T-helper 2 cell treated with Interferon-gamma antibody and Interleukin-4, amounts not matched to agents 100 ng/mL and 5 ng/mL, for 36 hours (primary cell): ENCODE measurements at regions not wholly inside any gene's neighbourhood (a gene's known extent, or its start where the extent isn't known, plus 50 kb on each side); places are given as distances from the start of the nearest gene placed in this dataset.
"Not testable (repeated sequence)": the region's sequence is repeated elsewhere in the genome, so short reads cannot be mapped to it uniquely, and the experiment has no call there.

Source experiments
- intact Hi-C: fragments of 100-400 bp; cut with micrococcal nuclease; formaldehyde crosslinking; loops from one replicate; pipeline ENCODE4 v1.15.1; 2023

DNA sequence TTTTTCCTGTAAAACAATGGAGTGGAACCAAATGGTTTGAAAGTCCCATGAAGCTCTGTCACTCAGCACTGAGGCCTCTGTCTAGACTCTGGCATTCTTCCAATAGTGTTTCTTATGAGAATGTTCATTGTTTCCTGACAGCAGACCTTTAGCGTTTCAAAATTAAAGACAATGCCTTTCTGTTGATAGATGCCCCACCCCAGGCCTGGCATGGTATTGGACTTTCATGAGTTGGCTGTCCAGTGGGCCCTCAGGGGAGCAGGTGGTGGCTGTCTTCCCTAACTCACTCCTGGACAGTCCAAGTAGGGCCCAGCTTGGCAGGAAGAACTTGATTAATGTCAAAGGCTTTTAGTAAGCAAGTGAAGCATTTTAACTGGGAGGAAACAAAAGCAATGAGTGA is 186.5 kb upstream of the CCL2 start:
- intact Hi-C loops: no loop called here

DNA sequence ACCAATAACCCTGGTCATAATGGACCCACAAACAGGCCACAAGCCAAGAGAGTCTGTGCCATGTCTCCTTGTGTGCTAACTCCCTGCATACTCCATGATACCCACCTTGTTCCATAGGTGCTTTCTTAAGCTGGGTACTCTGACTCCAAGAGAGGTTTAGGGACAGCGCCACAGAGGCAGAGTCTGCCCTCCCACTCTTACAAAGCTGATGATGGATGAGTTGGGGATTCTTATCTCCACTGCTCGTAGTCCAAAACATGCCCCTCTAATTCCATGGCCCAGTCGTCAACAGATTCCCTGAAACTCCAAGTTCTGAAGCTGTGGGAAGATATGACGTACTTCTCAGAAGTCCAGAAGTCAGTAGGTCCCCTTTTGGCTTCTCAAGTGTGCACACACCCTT is 184.4 kb upstream of the CCL2 start:
- intact Hi-C loops: no loop called here

GRCh38 chr17:34071886-34072420 is 183.1 kb upstream of the CCL2 start:
- intact Hi-C loops: no loop called here

GRCh38 chr17:34075076-34075475 is 180.0 kb upstream of the CCL2 start:
- intact Hi-C loops: no loop called here

GRCh38 chr17:34076743-34077631 is 178.1 kb upstream of the CCL2 start:
- intact Hi-C loops: no loop called here

DNA sequence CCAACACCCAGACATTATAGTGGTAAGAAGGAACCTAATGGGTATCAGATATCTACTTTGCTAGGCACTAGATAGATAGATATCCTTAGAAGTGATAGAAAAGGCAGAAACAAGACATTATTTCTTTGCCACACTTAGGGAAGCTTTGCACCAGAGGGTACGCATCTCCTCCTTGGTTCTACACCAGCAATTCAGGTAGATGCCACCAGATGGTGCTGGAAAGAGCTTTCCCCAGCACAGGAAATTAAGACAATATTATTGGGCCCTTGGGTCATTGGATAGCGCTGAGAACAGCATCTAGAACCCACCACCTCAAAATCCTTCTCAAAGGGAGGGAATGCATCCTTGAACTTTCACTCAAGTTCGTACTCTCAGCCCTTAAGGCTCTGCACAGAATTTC is 173.8 kb upstream of the CCL2 start:
- intact Hi-C loops: no loop called here

GRCh38 chr17:34082404-34082803 is 172.7 kb upstream of the CCL2 start:
- intact Hi-C loops: no loop called here

DNA sequence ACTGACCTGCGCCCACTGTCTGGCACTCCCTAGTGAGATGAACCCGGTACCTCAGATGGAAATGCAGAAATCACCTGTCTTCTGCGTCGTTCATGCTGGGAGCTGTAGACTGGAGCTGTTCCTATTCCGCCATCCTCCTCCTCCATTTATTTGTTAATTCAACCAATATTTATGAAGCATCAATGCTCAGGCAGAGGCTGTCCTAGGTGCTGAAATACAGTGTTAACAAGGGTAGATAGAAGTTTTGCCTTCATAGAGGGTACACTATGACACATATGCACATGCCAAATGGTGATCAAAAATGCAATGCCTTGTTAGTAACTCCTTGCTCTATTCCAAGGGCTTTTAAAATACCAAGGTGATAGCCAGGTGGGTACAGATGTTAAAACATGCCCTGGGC is 166.0 kb upstream of the CCL2 start:
- intact Hi-C loops: not testable (repeated sequence)

- intact Hi-C loops: no loop called here
These were observed 164.5 kb upstream of the CCL2 start for GRCh38 chr17:34090593-34090992.

GRCh38 chr17:34091975-34092374 is 163.1 kb upstream of the CCL2 start:
- intact Hi-C loops: no loop called here

DNA sequence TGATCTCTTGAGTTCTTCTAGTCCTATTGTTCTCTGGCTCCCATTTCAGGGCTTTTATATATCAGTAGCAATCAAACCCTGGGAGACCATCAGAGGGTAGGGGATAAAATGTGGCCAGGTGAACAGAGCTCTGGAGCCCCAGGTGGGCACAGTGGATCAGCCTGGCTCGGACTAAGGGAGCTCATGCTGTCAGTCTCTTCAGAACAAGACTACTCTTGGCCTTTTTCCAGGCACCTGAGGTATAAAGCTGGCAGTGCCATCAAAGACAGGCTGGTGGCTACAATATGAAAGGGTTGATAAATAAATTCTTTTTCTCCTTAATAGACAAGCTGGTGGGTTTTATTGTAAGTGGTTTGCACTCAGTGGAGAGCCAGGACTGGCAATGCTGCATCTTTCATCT is 160.0 kb upstream of the CCL2 start:
- intact Hi-C loops: no loop called here

GRCh38 chr17:34098699-34099098 is 156.4 kb upstream of the CCL2 start:
- intact Hi-C loops: no loop called here

DNA sequence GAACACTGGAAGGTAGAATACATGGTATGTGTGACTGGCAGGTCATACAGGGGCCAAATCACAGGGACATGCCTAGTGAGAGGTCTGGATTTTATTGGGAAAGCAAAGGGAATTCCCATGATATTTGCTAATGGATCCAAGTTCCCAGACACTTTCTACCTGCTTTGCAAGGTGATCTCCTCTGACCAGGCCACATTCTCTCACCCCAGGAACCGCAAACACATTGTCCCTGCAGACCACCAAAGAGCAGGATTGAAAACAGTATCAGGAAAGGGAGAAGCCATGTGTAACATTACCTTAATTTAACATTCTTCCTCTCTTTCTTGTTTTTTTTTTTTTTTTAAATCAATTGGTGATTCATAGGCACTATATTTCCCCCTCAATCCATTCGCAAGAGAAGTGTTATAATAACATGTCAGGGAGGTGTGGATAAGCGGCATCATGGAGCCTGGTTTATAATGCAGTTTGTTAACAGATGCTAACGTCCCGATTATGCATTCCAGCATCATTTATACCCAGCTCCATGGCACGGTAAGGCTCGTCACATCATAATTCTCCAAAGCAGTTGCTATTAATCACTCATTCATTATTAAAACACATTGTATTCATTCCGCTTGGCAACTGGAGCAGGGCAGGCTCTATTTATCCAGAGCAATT is 155.1 kb upstream of the CCL2 start:
- intact Hi-C loops: no loop called here

DNA sequence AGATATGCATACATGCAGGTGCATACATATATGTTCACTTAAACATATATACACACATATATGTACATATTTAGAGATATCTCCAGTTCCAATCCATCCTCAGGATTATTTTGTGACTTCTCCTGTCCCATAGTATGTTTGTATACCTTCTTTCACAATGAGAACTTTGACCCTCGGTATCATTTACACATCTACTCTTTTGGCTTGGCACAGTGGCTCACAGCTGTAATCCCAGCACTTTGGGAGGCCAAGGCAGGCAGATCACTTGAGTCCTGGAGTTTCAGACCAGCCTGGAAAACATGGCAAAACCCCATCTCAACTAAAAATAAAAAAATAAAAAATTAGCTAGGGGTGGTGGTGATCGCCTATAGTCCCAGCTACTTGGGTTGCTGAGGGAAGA is 148.1 kb upstream of the CCL2 start:
- intact Hi-C loops: no loop called here

- intact Hi-C loops: no loop called here
These were observed 144.8 kb upstream of the CCL2 start for GRCh38 chr17:34110315-34110714.

GRCh38 chr17:34113089-34113488 is 142.0 kb upstream of the CCL2 start:
- intact Hi-C loops: no loop called here

GRCh38 chr17:34114174-34114573 is 140.9 kb upstream of the CCL2 start:
- intact Hi-C loops: no loop called here

DNA sequence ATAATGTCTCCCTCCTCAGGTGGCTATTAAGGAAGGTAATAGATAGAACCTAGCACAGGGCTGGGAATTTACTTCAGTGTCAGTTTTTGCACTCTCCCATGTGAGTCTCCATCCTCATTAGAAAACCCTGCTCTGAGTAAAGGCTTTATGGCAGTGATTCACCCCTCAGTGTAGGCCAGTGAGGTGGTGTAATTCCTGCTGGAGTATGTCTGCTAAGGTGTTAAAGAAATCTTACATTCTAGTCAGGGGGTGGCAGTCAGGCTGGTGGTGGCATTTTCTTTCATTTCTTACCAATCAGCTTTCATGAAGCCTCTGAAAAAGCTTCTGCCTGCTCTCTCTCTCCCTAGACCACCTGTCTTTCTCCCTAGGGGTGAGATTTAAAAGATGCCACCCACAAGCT is 138.8 kb upstream of the CCL2 start:
- intact Hi-C loops: no loop called here

GRCh38 chr17:34117332-34117731 is 137.8 kb upstream of the CCL2 start:
- intact Hi-C loops: no loop called here

DNA sequence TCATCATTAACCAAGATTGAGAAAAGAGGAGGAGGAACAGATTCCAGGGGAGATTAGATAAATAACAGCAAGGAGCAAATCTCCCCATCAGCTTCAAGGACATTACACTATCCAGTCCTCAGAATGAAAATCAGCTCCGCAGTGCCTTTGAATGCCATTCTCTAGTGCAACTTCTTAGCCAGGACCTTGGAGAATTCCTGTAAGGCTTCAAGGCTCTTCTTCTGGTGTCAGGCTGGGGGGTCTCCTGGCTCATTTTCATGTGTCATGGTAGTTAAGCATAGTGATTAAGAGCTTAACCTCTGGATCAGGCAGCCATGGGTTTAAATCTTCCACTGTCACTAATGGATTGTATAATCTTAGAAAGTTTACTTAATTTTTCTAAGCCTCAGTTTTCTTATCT is 137.3 kb upstream of the CCL2 start:
- intact Hi-C loops: no loop called here

DNA sequence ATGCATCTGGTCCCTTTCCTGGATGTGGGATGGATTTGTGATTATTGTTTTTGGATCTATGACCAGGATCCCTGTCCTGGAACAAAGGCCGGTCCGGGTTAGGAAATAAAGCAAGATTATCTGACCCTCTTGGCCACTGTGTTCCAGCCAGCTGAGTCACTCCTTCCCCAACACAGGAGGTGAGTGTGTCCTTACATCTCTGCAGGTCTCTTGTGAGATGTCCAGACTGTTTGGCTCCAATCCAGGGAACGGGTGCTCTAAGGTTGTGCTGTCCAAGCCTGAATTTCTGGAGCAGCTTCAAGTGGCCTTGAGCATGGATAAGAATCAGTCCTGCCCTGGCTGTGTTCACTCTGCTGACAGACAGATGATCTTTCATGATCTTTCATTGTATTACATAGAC is 136.5 kb upstream of the CCL2 start:
- intact Hi-C loops: no loop called here

- intact Hi-C loops: no loop called here
These were observed 133.8 kb upstream of the CCL2 start for GRCh38 chr17:34121311-34121710.

- intact Hi-C loops: no loop called here
These were observed 132.6 kb upstream of the CCL2 start for GRCh38 chr17:34122515-34122914.
